ENCODE measurements at regions not wholly inside any gene's neighbourhood (a gene's known extent, or its start where the extent isn't known, plus 50 kb on each side); places are given as distances from the start of the nearest gene placed in this dataset.

- no peak for DNase-seq
Measured at GRCh38 chr13:40232311-40233040, 434.0 kb downstream of the FOXO1 start.

- no peak for DNase-seq
Measured at GRCh38 chr13:40233731-40234195, 432.7 kb downstream of the FOXO1 start.

DNA sequence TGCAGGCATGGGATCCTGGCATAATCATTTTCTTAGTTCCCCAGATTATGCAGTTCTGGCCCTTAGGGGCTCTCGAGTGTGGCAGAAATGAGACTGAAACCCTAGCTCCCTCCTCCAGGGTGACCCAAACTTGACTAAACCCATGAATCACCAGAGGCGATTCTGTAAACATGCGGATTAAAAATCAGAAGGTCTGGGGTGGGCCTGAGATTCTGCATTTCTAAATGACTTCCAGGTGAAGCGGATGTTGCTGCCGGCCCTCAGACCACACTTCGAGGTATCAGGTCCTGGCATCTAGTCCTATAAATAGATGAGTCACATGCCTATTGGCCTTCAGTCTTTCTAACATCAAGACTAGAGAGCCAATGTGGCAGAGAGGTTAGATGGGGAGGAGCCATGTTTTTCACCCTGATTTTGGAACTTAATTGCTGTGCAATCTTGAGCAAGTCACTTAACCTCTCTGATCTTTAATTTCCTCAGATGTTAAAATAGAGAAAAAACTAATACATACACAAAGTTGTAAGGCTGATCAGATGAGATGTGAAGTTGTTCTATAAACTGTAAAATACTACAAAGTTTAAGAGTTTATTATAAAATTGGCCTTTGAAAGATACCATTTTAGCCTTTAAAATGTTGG lies 431.2 kb downstream of the FOXO1 start:
- DNase-seq = no peak

- no peak for DNase-seq
Measured at GRCh38 chr13:40236566-40237168, 429.8 kb downstream of the FOXO1 start.

DNA sequence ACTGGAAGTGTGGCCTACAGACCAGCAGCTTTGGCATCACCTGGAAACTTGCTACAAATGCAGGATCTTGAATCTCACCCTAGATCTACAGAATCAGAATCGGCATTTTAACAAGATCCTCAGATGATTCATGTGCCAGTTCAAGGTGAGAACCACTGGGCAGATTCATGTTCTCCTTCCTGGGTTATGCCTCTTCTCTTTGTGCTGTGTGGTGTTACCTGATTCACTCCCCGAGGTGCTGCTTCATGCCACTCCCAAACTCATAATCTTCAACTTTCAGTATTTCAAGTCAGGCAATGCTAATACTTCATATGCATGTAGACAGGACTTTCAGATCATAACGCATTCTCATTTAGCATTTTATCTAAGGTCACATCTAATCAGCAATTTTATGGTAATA lies 427.7 kb downstream of the FOXO1 start:
- DNase-seq = no peak

GRCh38 chr13:40240293-40240692 lies 426.1 kb downstream of the FOXO1 start:
- no peak for DNase-seq

GRCh38 chr13:40241125-40241798 lies 425.2 kb downstream of the FOXO1 start:
- DNase-seq = no peak

- DNase-seq = no peak
Measured at GRCh38 chr13:40243047-40243446, 423.4 kb downstream of the FOXO1 start.

DNA sequence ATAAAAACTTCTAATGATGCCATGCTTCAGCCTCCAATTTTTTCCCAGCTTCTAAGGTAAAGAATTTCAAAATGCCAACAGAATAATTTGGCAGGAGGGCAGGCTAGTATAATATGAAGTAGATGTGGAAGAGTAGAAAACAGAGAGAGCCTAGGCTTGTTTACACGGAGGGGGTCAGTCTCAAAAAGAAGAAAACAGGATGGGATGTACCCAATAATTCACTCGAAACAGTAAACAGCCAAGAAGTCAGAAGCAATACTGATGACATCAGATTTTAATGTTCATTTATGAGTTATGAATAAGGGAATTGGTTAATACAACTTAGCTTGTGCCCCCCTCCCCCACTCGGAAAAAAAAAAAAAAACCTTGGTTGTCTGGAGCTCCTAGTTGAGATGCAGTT lies 422.5 kb downstream of the FOXO1 start:
- no peak for DNase-seq

- no peak for DNase-seq
Measured at GRCh38 chr13:40245567-40245966, 420.9 kb downstream of the FOXO1 start.

GRCh38 chr13:40247845-40248244 lies 418.6 kb downstream of the FOXO1 start:
- peak; percentile 47 for DNase-seq

DNA sequence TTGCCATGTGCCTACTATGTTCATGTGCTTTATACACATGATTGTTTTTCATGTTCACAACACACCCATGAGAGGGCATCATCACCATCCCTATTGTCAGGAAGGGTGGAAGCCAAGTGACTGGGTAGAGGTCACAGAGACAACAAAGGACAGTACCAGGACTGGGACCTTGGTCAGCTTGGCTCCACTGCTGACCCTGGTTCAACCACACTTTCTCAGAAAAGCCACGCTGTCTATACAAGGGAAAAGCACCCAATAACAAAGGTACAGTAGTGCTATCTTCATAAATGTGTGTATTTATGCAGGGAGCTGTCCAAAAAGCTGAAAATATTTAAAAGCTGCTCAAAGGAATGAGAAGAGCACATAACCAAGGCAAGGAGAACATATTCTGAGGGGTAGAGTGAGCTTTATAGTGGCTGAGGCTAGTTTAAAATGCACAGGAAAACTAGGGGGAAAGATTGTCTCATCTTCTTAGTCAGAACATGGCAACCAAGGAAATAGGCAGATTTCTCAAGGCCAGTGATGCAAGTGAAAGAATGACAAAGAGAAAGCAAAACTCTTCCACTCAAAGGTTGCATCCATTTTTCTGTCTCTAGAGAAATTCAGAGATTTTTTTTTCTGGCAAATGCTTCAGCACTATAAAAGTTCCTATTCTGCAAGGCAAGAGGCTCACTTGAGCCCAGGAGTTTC lies 415.0 kb downstream of the FOXO1 start:
- peak; percentile 75 for DNase-seq

- DNase-seq = no peak
Measured at GRCh38 chr13:40252241-40252640, 414.2 kb downstream of the FOXO1 start.

GRCh38 chr13:40252676-40253075 lies 413.8 kb downstream of the FOXO1 start:
- no peak for DNase-seq

DNA sequence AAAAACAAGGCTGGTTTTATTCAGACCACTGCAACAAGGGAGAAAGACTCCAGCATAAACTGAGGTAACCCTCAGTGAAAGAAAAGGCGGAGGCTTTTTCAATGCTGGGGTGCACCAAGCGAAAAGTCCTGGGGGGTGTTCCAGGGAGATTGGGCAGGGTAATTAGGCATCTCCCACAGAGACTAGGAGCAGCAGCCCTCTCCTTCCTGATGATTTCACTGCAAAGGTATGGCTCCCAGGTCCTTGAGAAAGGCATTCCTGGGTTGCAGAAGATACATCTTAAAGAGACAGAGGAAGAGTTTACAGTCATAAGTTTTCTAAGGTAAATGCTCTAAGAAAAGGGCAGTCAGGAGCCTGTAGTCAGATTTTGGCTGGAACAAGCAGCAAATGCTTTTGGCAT lies 412.0 kb downstream of the FOXO1 start:
- DNase-seq = no peak

- DNase-seq = no peak
Measured at GRCh38 chr13:40255551-40255950, 410.9 kb downstream of the FOXO1 start.

DNA sequence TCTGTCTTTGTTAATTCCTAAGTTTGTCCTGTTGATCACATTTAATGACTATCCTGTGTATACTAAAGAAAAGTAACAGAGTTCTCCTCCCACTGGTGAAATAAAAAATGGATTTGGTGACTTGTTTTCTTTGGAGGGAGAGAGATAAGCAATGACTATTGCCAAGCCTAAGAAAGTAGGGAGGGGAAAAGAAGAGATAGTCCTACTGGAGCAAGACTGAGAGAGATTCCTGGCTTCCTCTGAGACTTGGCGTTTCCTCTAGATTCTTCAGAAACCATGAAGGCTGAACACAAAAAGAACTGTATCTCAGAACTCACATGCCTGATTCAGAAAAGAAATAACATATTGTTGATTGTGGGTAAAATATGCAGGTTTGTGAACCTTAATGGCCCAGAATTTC lies 406.5 kb downstream of the FOXO1 start:
- DNase-seq = no peak

DNA sequence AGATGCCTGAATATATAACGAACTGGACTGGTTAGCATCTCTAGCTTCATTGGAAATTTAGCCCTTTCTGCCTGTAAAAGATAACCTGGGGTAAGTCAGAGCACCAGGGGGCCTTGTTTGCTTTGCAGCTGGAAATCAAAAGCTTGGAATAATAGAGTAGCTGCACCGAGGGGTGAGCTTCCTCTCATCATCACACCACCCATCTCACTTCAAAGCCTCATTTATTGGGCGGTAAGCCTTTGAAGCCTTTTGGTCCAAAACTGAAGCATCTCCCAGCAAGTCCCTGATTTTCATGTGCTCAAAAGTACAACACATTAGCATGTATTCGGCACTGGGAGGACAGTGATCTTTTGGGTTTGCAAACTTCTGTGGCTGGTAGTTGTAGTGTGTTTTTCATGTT lies 405.1 kb downstream of the FOXO1 start:
- DNase-seq = no peak

GRCh38 chr13:40261947-40262346 lies 404.5 kb downstream of the FOXO1 start:
- DNase-seq = no peak

DNA sequence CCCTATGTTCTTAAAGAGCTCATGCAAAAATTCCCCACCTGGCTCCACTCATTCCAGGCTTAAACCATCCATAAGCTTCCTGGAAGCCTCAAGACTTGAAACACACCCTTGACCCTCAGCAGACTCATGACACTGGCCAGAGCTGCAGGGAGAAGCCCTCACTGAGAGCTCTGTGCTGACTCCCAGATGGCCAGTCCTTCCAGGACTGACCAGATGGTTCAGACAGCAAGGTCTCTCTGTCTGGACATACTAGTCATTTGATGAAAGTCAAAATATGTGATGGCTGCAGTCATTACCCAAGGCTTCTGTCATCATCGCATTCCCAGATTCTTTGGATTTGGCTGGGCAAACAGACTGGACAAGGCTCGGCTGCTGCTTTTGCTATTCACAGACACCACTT lies 397.4 kb downstream of the FOXO1 start:
- no peak for DNase-seq

- DNase-seq = no peak
Measured at GRCh38 chr13:40270726-40271125, 395.7 kb downstream of the FOXO1 start.

- DNase-seq = no peak
Measured at GRCh38 chr13:40271271-40271885, 395.1 kb downstream of the FOXO1 start.
